ENCODE measurements at regions not wholly inside any gene's neighbourhood (a gene's known extent, or its start where the extent isn't known, plus 50 kb on each side); places are given as distances from the start of the nearest gene placed in this dataset.

GRCh38 chr12:60071759-60072191 is 475.9 kb downstream of the SLC16A7 start:
- WGBS, 2 donors = 64 to 76% methylated on average over 2 of the region's 2 CpGs
- TF ChIP-seq POLR2A (IDR thresholded peaks at IDR 0.05) = no peak
- TF ChIP-seq, protein P1, sequence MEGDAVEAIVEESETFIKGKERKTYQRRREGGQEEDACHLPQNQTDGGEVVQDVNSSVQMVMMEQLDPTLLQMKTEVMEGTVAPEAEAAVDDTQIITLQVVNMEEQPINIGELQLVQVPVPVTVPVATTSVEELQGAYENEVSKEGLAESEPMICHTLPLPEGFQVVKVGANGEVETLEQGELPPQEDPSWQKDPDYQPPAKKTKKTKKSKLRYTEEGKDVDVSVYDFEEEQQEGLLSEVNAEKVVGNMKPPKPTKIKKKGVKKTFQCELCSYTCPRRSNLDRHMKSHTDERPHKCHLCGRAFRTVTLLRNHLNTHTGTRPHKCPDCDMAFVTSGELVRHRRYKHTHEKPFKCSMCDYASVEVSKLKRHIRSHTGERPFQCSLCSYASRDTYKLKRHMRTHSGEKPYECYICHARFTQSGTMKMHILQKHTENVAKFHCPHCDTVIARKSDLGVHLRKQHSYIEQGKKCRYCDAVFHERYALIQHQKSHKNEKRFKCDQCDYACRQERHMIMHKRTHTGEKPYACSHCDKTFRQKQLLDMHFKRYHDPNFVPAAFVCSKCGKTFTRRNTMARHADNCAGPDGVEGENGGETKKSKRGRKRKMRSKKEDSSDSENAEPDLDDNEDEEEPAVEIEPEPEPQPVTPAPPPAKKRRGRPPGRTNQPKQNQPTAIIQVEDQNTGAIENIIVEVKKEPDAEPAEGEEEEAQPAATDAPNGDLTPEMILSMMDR (IDR thresholded peaks at IDR 0.05) = no peak
- H3K4me3 ChIP-seq (ENCODE audit: low read depth, poor library complexity, severe bottlenecking) = no peak overlapping the region
- no peak for DNase-seq (ENCODE audit: low spot score in 2 of 2)
- intact Hi-C loops (cut with DNase I; ENCODE audit: low total_unique reads) = no loop called here

GRCh38 chr12:60072911-60073310 is 477.1 kb downstream of the SLC16A7 start:
- DNase-seq (ENCODE audit: low spot score in 2 of 2) = no peak
- intact Hi-C loops (cut with DNase I; ENCODE audit: low total_unique reads) = no loop called here
- H3K4me3 ChIP-seq (ENCODE audit: low read depth, poor library complexity, severe bottlenecking) = no peak overlapping the region
- TF ChIP-seq, protein P1 (IDR thresholded peaks at IDR 0.05) = no peak
- no peak for TF ChIP-seq POLR2A (IDR thresholded peaks at IDR 0.05)

GRCh38 chr12:60075091-60075490 is 479.3 kb downstream of the SLC16A7 start:
- no peak for TF ChIP-seq POLR2A (IDR thresholded peaks at IDR 0.05)
- TF ChIP-seq, protein P1 (IDR thresholded peaks at IDR 0.05) = no peak
- DNase-seq (ENCODE audit: low spot score in 2 of 2) = no peak
- intact Hi-C loops (cut with DNase I; ENCODE audit: low total_unique reads) = no loop called here
- WGBS, 2 donors = 48 to 61% methylated on average over 2 of the region's 2 CpGs
- H3K4me3 ChIP-seq (ENCODE audit: low read depth, poor library complexity, severe bottlenecking) = no peak overlapping the region

DNA sequence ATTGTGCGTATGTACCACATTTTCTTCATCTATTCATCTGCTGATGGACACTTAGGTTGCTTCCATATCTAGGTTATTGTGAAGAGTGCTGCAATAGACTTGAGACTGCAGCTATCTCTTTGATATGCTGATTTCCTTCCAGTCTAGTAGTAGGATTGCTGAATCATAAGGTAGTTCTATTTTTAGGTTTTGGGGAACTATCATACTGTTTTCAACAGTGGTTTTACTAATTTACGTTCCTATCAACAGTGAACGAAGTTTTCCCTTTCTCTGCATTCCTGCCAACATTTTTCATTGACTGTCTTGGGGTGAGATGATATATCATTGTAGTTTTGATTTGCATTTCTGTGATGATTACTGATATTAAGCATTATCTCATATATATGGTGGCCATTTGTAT is 482.2 kb downstream of the SLC16A7 start:
- WGBS, 2 donors = 60 to 71% methylated on average over 3 of the region's 3 CpGs
- intact Hi-C loops (cut with DNase I; ENCODE audit: low total_unique reads) = no loop called here

GRCh38 chr12:60093428-60093827 is 497.6 kb downstream of the SLC16A7 start:
- no peak for TF ChIP-seq POLR2A (IDR thresholded peaks at IDR 0.05)
- TF ChIP-seq, protein P1 (IDR thresholded peaks at IDR 0.05) = no peak
- intact Hi-C loops (cut with DNase I; ENCODE audit: low total_unique reads) = no loop called here
- DNase-seq (ENCODE audit: low spot score in 2 of 2) = no peak
- no peak overlapping the region for H3K4me3 ChIP-seq (ENCODE audit: low read depth, poor library complexity, severe bottlenecking)

More for the DNA sequence above, 482.2 kb downstream of the SLC16A7 start:
- no peak overlapping the region for H3K4me3 ChIP-seq (ENCODE audit: low read depth, poor library complexity, severe bottlenecking)
- no peak for DNase-seq (ENCODE audit: low spot score in 2 of 2)
- TF ChIP-seq, protein P1 (IDR thresholded peaks at IDR 0.05) = no peak
- no peak for TF ChIP-seq POLR2A (IDR thresholded peaks at IDR 0.05)

GRCh38 chr12:60094436-60094835 is 498.6 kb downstream of the SLC16A7 start:
- WGBS, 2 donors = 68 to 69% methylated on average over 1 of the region's 1 CpG
- intact Hi-C loops (cut with DNase I; ENCODE audit: low total_unique reads) = no loop called here
- DNase-seq (ENCODE audit: low spot score in 2 of 2) = no peak

More at GRCh38 chr12:60094436-60094835, 498.6 kb downstream of the SLC16A7 start:
- no peak overlapping the region for H3K4me3 ChIP-seq (ENCODE audit: low read depth, poor library complexity, severe bottlenecking)
- TF ChIP-seq, protein P1 (IDR thresholded peaks at IDR 0.05) = no peak
- no peak for TF ChIP-seq POLR2A (IDR thresholded peaks at IDR 0.05)
